HG03095 (cell line): ENCODE measurements at regions not wholly inside any gene's neighbourhood (a gene's known extent, or its start where the extent isn't known, plus 50 kb on each side); places are given as distances from the start of the nearest gene placed in this dataset.
"Not testable (repeated sequence)": the region's sequence is repeated elsewhere in the genome, so short reads cannot be mapped to it uniquely, and the experiment has no call there.

Experiments used
- ATAC-seq: cut with Tn5 transposase; IDR thresholded peaks from one replicate; pipeline ENCODE4 v1.9.1; 2021; ENCODE audit warnings: moderate library complexity; ENCODE audit not compliant: unreplicated experiment

GRCh38 chr2:126952216-126952615 lies 53.5 kb downstream of the TEX51 start:
- no peak for ATAC-seq

- no peak for ATAC-seq
These were observed 54.8 kb downstream of the TEX51 start for GRCh38 chr2:126953483-126953882.

GRCh38 chr2:126954831-126955230 lies 56.1 kb downstream of the TEX51 start:
- ATAC-seq, result no peak

GRCh38 chr2:126956773-126957172 lies 58.1 kb downstream of the TEX51 start:
- ATAC-seq, result not testable (repeated sequence)

DNA sequence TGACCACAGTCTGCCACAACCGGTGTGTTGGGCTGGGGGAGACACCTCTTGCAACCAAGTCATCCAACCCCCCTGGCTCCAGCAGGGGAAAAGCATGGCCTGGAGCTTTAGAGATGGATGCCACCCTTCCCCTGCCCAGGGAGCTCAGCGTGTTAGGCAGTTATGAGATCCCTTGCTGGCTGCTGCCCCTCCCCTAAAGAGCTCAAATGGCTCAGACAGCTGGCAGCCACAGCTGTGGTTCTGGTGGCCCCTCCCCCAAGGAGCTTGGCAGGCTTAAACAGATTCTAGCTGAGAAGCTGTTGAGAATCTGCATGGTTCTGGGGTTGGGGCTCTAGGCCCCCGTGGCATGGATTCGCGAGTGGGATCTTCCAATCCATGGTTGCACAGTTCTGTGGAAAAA lies 64.7 kb downstream of the TEX51 start:
- no peak for ATAC-seq

- ATAC-seq, result no peak
These were observed 67.9 kb downstream of the TEX51 start for GRCh38 chr2:126966601-126967000.

- no peak for ATAC-seq
These were observed 71.9 kb downstream of the TEX51 start for GRCh38 chr2:126970583-126970982.

- ATAC-seq, result no peak
These were observed 72.4 kb downstream of the TEX51 start for GRCh38 chr2:126971162-126971480.

GRCh38 chr2:126971481-126972278 lies 73.0 kb downstream of the TEX51 start:
- peak; percentile 95 for ATAC-seq

GRCh38 chr2:126972279-126972626 lies 73.6 kb downstream of the TEX51 start:
- no peak for ATAC-seq

DNA sequence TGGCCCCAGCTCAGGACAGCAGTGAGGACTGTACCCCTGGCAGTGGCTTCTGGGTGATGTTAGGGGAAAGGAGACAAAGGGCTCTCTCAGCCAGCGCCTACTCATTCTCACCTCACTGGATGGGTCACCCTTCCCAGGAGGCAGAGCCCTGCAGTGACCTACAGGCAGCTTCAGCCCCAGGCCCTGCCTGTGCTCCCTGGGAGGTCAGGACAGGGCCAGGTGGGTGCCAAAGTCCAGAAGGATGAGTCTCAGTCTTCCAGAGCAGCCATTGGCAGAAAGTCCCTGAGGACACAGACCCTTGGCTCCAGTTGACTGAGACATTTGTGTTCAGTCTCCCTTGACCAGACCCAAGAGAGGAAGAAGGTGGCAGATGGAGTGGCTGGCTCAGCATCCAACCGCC lies 75.1 kb downstream of the TEX51 start:
- no peak for ATAC-seq

DNA sequence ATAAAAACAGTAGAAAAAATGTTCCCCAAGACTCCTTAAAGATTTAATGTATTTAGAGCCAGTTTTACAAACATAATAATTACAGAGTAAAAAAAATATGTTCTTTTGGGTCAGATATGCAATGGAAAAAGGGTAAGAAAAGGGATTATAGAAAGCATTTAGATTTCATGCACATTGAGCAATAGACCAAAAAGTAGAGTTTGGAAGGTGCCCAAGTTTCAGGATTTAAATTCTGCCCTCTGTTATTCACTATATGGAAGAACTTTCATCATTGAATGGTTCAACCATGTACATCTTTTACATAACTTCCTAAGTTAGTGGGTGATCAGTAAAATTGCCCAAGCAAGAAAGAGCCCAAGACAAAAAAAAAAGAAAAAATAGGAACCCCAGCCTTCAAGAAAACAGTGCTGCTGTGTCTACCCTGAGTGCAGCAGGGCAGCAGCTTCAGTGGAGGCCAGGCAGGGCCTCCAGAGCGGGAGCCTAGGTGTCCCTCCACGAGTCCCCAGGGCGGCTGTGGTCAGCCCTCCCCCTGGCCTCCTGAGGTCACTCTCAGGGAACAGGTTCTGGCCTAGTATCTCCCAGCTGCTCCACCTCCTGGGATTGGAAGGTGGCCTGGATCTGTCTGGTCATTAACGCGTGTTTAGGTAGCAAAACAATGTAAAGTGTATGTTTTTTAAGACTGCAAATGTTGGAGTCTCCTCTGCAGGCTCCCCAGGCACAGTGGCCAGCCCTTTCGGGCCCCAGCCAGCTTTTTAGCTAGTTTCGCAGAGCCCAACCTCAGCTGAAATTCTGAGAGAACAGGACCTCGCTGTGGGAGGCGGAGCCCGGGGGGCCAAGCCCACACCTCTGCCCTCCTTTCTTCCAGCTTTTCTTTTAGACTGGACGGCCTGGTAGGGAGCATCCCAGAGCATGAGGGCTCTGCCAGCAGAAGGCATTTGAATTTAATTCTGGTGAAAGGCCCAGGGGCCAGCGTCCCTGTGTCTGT lies 77.3 kb downstream of the TEX51 start:
- no peak for ATAC-seq

GRCh38 chr2:126976721-126977328 lies 78.1 kb downstream of the TEX51 start:
- ATAC-seq, result no peak

- no peak for ATAC-seq
These were observed 79.6 kb downstream of the TEX51 start for GRCh38 chr2:126978333-126978732.

DNA sequence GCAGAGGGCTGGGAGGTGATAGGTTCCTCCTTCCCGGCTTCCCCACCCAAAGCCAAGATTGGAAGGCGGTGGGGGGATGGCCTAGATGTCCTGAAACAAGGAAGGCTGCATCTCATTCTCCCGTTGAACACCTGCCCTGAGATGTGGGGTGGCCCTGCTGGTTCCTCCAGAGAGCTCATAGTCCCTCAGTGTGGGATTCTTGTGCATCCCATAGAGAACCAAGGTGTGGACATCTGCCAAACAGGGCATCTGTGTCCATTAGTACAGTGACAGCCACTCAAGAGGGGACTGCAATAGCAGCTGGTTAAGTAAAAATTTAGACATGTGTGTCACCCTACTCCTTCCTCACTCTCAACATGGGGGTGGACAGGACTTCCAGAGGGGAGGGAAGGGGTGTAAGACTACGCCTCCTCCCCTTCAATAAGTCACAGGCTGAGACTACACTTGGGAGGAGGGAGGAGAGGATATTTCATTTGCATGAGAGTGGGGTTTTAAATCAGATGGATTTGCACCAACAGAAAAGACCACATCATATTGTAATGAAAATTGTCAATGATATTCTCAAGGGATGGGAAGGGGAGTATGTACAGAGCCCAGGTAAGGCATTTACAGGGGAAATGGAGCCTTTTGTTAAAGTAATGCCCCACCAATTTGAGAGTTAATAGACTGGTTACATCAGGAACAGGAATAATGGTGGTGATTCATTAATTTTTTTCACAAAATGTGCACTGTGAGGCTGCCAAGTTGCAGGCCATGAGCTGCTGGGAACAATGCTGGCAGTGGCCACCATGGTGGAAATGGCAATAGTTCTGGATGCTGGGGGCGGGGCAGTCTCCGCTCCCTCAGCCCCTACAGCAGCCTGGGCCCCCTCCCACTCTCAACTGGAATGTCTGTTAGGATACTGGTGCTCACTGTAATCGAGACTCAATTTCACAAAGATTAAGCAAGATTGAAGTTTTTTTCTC lies 80.6 kb downstream of the TEX51 start:
- ATAC-seq, result no peak

DNA sequence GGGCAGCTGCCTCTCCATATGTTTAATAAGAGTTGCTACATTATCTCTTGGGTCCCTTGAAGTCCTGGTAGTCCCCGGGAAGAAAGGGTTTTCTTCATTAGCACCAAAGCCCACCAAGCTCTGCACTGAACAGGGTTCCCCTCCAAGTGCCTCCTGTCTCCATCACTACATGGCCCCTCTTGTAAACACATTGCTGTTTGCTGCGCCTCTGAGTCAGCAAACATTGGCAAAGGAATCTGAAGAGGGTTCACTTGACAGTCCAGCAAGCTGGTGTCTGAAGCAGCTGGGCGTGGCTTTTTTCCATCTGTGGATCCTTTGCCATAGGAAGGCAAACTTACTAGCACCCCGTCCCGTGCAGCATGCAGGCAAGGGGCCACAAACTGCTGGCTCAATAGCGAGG lies 82.8 kb downstream of the TEX51 start:
- ATAC-seq, result no peak

GRCh38 chr2:126982935-126983334 lies 84.2 kb downstream of the TEX51 start:
- ATAC-seq, result no peak

- no peak for ATAC-seq
These were observed 88.0 kb downstream of the TEX51 start for GRCh38 chr2:126986631-126987187.

- ATAC-seq, result no peak
These were observed 89.8 kb downstream of the TEX51 start for GRCh38 chr2:126988482-126988881.

- ATAC-seq, result not testable (repeated sequence)
These were observed 90.4 kb downstream of the TEX51 start for GRCh38 chr2:126989064-126989463.
